OCI-LY3 (cell line): ENCODE measurements at regions not wholly inside any gene's neighbourhood (a gene's known extent, or its start where the extent isn't known, plus 50 kb on each side); places are given as distances from the start of the nearest gene placed in this dataset.
"Not testable (repeated sequence)": the region's sequence is repeated elsewhere in the genome, so short reads cannot be mapped to it uniquely, and the experiment has no call there.

Experiments used
- H2AFZ ChIP-seq: fragments of 200-600, 300-600 bp; shearing (Covaris generic); 2 replicates; pipeline ENCODE4 v1.6.0; 2014; ENCODE audit warnings: antibody characterized with exemption, low read depth, low read length
- H3K27ac ChIP-seq: fragments of 200-600, 300-600 bp; sonication (generic); 2 replicates; pipeline ENCODE4 v1.5.1; 2014; ENCODE audit warnings: mild to moderate bottlenecking, low read length, moderate library complexity, mixed read lengths
- H3K27me3 ChIP-seq: fragments of 200-600, 300-600 bp; sonication (generic); 2 replicates; pipeline ENCODE4 v1.6.1; 2014; ENCODE audit warnings: low read depth, low read length, mixed read lengths
- H3K36me3 ChIP-seq: fragments of 200-600, 300-600 bp; sonication (generic); replicated peaks from 2 replicates; pipeline ENCODE3; 2014; ENCODE audit warnings: low read depth, low read length, mixed read lengths
- H3K4me1 ChIP-seq: fragments of 300-600, 200-600 bp; sonication (generic); 2 replicates; pipeline ENCODE4 v1.6.1; 2014; ENCODE audit warnings: low read length, mixed read lengths
- H3K4me2 ChIP-seq: fragments of 200-600, 300-600 bp; sonication (generic); 2 replicates; pipeline ENCODE4 v1.6.1; 2014; ENCODE audit warnings: low read length, mixed read lengths
- H3K4me3 ChIP-seq: fragments of 300-600, 200-600 bp; sonication (generic); 2 replicates; pipeline ENCODE4 v1.5.1; 2014; ENCODE audit warnings: antibody characterized with exemption, mild to moderate bottlenecking, low read length, moderate library complexity
- H3K79me2 ChIP-seq: fragments of 300-600, 200-600 bp; shearing (Covaris generic); 2 replicates; pipeline ENCODE4 v1.6.1; 2014; ENCODE audit warnings: mild to moderate bottlenecking, low read length, mixed read lengths
- H3K9ac ChIP-seq: fragments of 300-600, 200-600 bp; shearing (Covaris generic); 2 replicates; pipeline ENCODE4 v1.6.0; 2014; ENCODE audit warnings: mild to moderate bottlenecking, low read length, moderate library complexity
- H3K9me3 ChIP-seq: fragments of 200-600, 300-600 bp; shearing (Covaris generic); 2 replicates; pipeline ENCODE4 v1.6.1; 2014; ENCODE audit warnings: low read length, mixed read lengths; ENCODE audit not compliant: insufficient read depth
- H4K20me1 ChIP-seq: fragments of 200-600, 300-600 bp; sonication (generic); 2 replicates; pipeline ENCODE4 v1.6.1; 2016; ENCODE audit warnings: low read length, mixed read lengths; ENCODE audit not compliant: insufficient read depth
- EZH2phosphoT487 ChIP-seq: fragments of 200-600 bp; shearing (Covaris generic); IDR thresholded peaks from 2 replicates; pipeline ENCODE4 v1.6.1; 2018; ENCODE audit warnings: antibody characterized with exemption, mixed run types, low read depth
- TF ChIP-seq, protein P1 (sequence below): fragments of 200-600, 300-600 bp; sonication (generic); IDR thresholded peaks from 2 replicates; pipeline ENCODE4 v1.5.1; 2014; ENCODE audit warnings: antibody characterized with exemption, low read length, low read depth

DNA sequence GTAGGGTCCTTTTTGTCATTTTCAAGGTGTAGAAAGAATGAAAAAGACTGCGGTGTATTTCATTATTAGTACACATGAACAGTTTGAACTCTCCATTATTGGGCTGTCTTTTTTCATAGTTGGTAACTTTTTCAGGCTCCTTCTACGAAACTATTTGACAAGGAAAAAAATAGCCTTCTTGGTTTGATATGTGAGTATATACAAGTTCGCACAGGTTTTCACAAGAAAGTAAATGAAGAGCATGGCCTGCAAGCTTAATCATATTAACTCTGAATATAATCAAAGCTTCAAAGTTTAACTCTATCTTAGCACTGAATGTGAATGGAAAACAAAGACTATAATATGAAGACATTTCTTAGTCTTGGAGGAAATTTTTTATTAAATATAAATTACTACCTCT lies 290.0 kb upstream of the ADGRL2 start:
- no peaks in the 10 kb centered on the region for H4K20me1 ChIP-seq
- H3K9me3 ChIP-seq: no peaks in the 10 kb centered on the region
- no peaks in the 10 kb centered on the region for H3K27me3 ChIP-seq
- no peak overlapping the region for H3K27ac ChIP-seq
- no peak overlapping the region for H3K9ac ChIP-seq
- H3K36me3 ChIP-seq: no peaks in the 10 kb centered on the region
- no peak overlapping the region for H3K4me2 ChIP-seq
- no peak for TF ChIP-seq EZH2phosphoT487
- TF ChIP-seq, protein P1, sequence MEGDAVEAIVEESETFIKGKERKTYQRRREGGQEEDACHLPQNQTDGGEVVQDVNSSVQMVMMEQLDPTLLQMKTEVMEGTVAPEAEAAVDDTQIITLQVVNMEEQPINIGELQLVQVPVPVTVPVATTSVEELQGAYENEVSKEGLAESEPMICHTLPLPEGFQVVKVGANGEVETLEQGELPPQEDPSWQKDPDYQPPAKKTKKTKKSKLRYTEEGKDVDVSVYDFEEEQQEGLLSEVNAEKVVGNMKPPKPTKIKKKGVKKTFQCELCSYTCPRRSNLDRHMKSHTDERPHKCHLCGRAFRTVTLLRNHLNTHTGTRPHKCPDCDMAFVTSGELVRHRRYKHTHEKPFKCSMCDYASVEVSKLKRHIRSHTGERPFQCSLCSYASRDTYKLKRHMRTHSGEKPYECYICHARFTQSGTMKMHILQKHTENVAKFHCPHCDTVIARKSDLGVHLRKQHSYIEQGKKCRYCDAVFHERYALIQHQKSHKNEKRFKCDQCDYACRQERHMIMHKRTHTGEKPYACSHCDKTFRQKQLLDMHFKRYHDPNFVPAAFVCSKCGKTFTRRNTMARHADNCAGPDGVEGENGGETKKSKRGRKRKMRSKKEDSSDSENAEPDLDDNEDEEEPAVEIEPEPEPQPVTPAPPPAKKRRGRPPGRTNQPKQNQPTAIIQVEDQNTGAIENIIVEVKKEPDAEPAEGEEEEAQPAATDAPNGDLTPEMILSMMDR: no peak
- no peaks in the 10 kb centered on the region for H3K79me2 ChIP-seq
- peaks cover 6% of the 10 kb centered on the region for H3K4me1 ChIP-seq
- no peak overlapping the region for H2AFZ ChIP-seq
- no peak overlapping the region for H3K4me3 ChIP-seq

DNA sequence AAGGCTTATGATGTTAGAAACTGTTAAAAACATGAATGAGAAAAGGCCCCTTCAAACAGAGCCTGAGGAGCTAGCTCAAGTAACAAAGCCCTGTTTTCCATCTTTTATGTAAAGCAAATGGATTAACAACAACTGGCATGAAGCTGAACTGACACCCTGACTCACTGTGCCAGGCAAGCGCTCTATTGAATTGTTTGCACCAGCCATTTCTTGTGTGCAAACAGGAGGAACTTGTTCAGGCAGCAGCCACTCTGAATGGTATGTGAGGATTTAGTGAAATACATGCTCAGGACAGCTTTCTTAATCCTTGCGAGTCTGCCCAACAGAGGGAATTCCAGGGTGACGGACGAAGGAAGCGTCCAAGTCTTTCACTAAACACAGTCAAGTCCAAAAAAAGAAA lies 291.1 kb upstream of the ADGRL2 start:
- no peak overlapping the region for H2AFZ ChIP-seq
- no peaks in the 10 kb centered on the region for H3K79me2 ChIP-seq
- no peak overlapping the region for H3K27ac ChIP-seq
- H3K4me3 ChIP-seq: no peak overlapping the region
- no peak overlapping the region for H3K4me2 ChIP-seq
- H3K36me3 ChIP-seq: no peaks in the 10 kb centered on the region
- no peaks in the 10 kb centered on the region for H4K20me1 ChIP-seq
- H3K4me1 ChIP-seq: peaks cover 8% of the 10 kb centered on the region
- H3K9ac ChIP-seq: no peak overlapping the region
- TF ChIP-seq, protein P1: no peak
- TF ChIP-seq EZH2phosphoT487: no peak
- H3K27me3 ChIP-seq: no peaks in the 10 kb centered on the region
- no peaks in the 10 kb centered on the region for H3K9me3 ChIP-seq

DNA sequence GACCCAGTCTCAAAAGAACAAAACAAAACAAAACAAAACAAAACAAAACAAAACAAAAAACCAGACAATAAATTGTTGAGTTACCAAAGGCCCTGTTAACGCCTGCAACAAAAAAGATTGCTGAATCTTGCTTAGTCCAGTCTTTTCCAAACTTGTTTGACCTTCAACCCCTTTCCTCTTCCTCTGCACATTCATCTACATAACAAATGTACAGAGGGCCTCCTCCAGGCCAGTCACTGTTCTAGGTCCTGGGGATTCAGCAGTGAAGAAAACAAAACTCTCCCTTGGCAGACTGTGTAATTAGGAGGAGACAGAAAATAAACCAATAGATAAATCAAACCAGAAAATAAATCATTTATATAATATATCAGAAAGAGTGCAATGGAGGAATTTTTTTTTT lies 294.0 kb upstream of the ADGRL2 start:
- Histone ChIP-seq H3K27me3 (no peaks in the 10 kb centered on the region), H3K36me3 (no peaks in the 10 kb centered on the region), H3K27ac (no peak overlapping the region), H2AFZ (no peak overlapping the region), H3K9me3 (no peaks in the 10 kb centered on the region), H4K20me1 (no peaks in the 10 kb centered on the region), H3K4me3 (no peak overlapping the region), H3K9ac (no peak overlapping the region), H3K4me2 (no peak overlapping the region), H3K79me2 (no peaks in the 10 kb centered on the region), H3K4me1 (peaks cover 8% of the 10 kb centered on the region)
- TF ChIP-seq, protein P1: no peak
- no peak for TF ChIP-seq EZH2phosphoT487

DNA sequence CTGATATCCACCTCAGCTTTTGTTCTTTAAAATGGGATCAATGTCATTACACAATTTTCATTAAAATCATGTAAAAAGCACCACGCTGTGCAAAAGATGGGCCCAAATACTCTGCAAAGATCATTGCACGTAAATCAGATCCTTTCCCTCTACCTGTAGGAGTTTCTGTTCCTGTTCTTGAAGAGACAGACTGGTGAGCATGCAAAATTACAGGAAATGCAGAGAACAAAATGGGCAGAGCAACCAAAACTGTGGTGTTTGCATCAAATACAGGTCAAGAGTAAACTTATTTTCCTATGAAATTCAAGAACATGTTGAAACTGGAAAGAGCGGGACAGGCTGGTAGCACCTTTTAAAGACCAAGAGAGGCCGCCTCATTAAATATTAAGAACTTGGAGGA lies 294.9 kb upstream of the ADGRL2 start:
- Histone ChIP-seq H2AFZ (no peak overlapping the region), H3K4me1 (peaks cover 8% of the 10 kb centered on the region), H3K79me2 (no peaks in the 10 kb centered on the region), H3K27ac (no peak overlapping the region), H3K9me3 (no peaks in the 10 kb centered on the region), H3K4me2 (peak overlapping the region; percentile 26; the same call in 1 of the 2 replicates), H4K20me1 (no peaks in the 10 kb centered on the region), H3K9ac (no peak overlapping the region), H3K27me3 (no peaks in the 10 kb centered on the region), H3K36me3 (no peaks in the 10 kb centered on the region), H3K4me3 (no peak overlapping the region)
- no peak for TF ChIP-seq EZH2phosphoT487
- TF ChIP-seq, protein P1: no peak

DNA sequence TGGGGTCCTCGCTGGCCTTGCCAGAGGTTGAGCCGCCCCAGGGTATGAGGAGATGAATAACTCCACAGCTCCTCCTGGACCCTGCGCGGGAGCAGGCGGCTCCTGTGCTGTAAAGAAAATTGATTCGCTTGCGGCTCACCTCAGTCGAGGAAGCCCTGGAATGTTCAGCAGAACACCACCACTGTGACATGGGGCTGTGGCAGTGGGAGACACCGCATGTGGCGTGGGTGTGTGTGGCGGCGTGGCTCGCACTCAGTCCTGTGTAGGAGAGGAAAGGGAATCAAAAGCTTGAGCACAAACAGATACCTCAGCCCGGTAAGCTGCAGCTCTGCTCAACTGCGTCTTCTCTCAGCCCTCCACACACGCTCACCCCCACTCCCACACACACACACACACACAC lies 295.9 kb upstream of the ADGRL2 start:
- H3K27ac ChIP-seq, H3K9ac ChIP-seq, H3K4me2 ChIP-seq, H3K27me3 ChIP-seq, H3K36me3 ChIP-seq, H3K4me1 ChIP-seq, H4K20me1 ChIP-seq, H2AFZ ChIP-seq, H3K4me3 ChIP-seq, H3K9me3 ChIP-seq, H3K79me2 ChIP-seq: not testable (repeated sequence)

DNA sequence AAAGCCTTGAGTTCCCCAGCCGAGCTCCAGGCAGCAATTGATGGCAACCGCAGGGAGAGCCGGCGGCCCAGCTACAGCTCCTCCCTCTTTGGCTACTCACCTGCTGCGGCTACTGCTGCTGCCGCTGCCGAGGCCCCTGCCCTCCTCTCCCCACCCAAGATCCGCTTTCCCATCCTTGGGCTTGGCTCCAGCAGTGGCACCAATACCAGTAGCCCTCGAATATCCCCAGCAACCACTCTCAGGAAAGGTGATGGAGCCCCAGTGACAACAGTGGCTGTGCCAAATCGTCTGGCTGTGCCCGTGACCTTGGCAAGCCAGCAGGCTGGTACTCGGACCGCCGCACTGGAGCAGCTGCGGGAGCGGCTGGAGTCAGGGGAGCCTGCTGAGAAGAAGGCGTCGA lies 298.0 kb upstream of the ADGRL2 start:
- not testable (repeated sequence) for H3K27ac ChIP-seq, H3K27me3 ChIP-seq, H3K9ac ChIP-seq, H3K79me2 ChIP-seq, H3K36me3 ChIP-seq, H2AFZ ChIP-seq, H3K9me3 ChIP-seq, H3K4me3 ChIP-seq, H3K4me1 ChIP-seq, H3K4me2 ChIP-seq, H4K20me1 ChIP-seq

DNA sequence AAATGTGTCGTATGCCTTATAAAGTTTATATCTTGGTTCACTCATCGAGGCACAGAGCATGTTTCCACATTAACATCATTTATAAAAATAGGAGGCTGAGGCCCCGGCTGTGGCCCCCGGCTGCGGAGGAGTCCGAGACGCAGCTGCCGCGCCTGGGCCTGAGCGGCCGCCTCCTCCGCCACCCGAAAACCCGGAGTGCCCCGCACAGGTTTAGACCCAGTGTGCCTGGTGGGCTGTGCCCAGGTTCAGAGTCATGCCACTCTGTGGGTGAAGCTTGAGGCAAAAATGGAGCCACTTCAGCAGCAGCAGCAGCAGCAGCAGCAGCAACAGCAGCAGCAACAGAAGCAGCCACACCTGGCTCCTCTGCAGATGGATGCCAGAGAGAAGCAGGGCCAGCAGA lies 299.2 kb upstream of the ADGRL2 start:
- H3K27ac ChIP-seq, H3K36me3 ChIP-seq, H3K4me1 ChIP-seq, H3K4me3 ChIP-seq, H3K79me2 ChIP-seq, H3K4me2 ChIP-seq, H2AFZ ChIP-seq, H4K20me1 ChIP-seq, H3K9me3 ChIP-seq, H3K9ac ChIP-seq, H3K27me3 ChIP-seq: not testable (repeated sequence)
